Sigmoid colon (tissue), 6 donors: ENCODE measurements at regions not wholly inside any gene's neighbourhood (a gene's known extent, or its start where the extent isn't known, plus 50 kb on each side); places are given as distances from the start of the nearest gene placed in this dataset.
A peak's percentile ranks its signal among the peaks of the same experiment; 100 is the strongest.

Experiments used
- DNase-seq: peaks from one replicate; pipeline ENCODE4 v3.0.0-alpha.2; 2019
- H3K27ac ChIP-seq, 4 donors: fragments of 200-600 bp; sonication (generic); one replicate each; pipeline ENCODE4 v1.5.1; 2016 to 2019; ENCODE audit warnings: mild to moderate bottlenecking in 1 of 4
- H3K27me3 ChIP-seq, 3 donors: fragments of 200-600 bp; sonication (generic); one replicate each; pipeline ENCODE4 v1.5.1; 2019; ENCODE audit warnings: mild to moderate bottlenecking in 1 of 3
- H3K36me3 ChIP-seq, 4 donors: fragments of 200-600 bp; sonication (generic); one replicate each; pipeline ENCODE4 v1.5.1; 2016 to 2019
- H3K4me1 ChIP-seq, 4 donors: fragments of 200-600 bp; sonication (generic); one replicate each; pipeline ENCODE4 v1.5.1; 2017 to 2019
- H3K4me3 ChIP-seq, 4 donors: fragments of 200-600 bp; sonication (generic); one replicate each; pipeline ENCODE4 v1.5.1; 2017 to 2019; ENCODE audit warnings: mild to moderate bottlenecking in 2 of 4, moderate library complexity in 1 of 4
- H3K9me3 ChIP-seq, 4 donors: fragments of 200-600 bp in 3 of 4; sonication (generic) in 3 of 4; one replicate each; pipeline versions ENCODE4 v1.5.1 to v1.6.1; 2013 to 2019
- POLR2AphosphoS5 ChIP-seq, 4 donors: sonication (generic); formaldehyde crosslinking; IDR thresholded peaks; one replicate each; pipeline ENCODE4 v1.6.1; 2017; ENCODE audit warnings: antibody characterized with exemption in 4 of 4
- WGBS, 2 donors: extraction: QIAGEN DNeasy Blood & Tissue Kit; methylation state at CpG; one replicate each; pipeline ENCODE4 v1.1.7; 2013; 5-methylcytosine and 5-hydroxymethylcytosine counted together
- intact Hi-C: fragments of 100-400 bp; cut with DNase I; formaldehyde crosslinking; loops from one replicate; pipeline ENCODE4 v1.15.1; 2023
- TF ChIP-seq, protein P1 (sequence below), 4 experiments: fragments of 450-650 bp in 3 of 4; fragments of 200-600 bp in 1 of 4; IDR thresholded peaks; one replicate each; pipeline ENCODE4 v1.5.1; 2016 to 2019; ENCODE audit warnings: antibody characterized with exemption in 4 of 4, mild to moderate bottlenecking in 3 of 4, moderate library complexity in 2 of 4
- donor health status: healthy with polysubstance abuse.
- donor health status: healthy.

DNA sequence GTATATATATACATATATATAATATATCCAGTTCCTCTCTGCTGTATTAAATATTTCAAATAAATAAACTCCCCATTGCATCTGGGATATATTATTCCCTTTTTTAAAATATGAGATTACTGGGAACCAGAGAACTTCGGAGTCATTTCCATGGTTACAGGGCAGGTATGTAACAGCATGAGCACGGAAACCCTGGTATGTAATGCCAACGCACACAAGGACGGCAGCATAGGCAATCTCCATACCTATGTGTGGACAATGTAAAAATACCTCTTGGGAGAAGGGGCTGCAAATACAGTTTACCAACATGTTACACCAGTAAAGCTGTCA is 62.8 kb downstream of the NUDT10 start:
- peak overlapping the region in 2 of 4 donors; percentile 38 to 58 for H3K27ac ChIP-seq
- intact Hi-C loops = no loop called here
- 16 to 31% methylated on average over 4 of the region's 4 CpGs for WGBS, 2 donors

More for the DNA sequence above, 62.8 kb downstream of the NUDT10 start:
- no peaks in the 10 kb centered on the region for H3K9me3 ChIP-seq
- H3K27me3 ChIP-seq = no peaks in the 10 kb centered on the region
- H3K36me3 ChIP-seq = no peaks in the 10 kb centered on the region
- TF ChIP-seq, protein P1, sequence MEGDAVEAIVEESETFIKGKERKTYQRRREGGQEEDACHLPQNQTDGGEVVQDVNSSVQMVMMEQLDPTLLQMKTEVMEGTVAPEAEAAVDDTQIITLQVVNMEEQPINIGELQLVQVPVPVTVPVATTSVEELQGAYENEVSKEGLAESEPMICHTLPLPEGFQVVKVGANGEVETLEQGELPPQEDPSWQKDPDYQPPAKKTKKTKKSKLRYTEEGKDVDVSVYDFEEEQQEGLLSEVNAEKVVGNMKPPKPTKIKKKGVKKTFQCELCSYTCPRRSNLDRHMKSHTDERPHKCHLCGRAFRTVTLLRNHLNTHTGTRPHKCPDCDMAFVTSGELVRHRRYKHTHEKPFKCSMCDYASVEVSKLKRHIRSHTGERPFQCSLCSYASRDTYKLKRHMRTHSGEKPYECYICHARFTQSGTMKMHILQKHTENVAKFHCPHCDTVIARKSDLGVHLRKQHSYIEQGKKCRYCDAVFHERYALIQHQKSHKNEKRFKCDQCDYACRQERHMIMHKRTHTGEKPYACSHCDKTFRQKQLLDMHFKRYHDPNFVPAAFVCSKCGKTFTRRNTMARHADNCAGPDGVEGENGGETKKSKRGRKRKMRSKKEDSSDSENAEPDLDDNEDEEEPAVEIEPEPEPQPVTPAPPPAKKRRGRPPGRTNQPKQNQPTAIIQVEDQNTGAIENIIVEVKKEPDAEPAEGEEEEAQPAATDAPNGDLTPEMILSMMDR (IDR thresholded peaks at IDR 0.05) = no peak
- no peak for TF ChIP-seq POLR2AphosphoS5 (IDR thresholded peaks at IDR 0.05)
- H3K4me1 ChIP-seq = no peaks in the 10 kb centered on the region
- DNase-seq = no peak
- peak overlapping the region; percentile 31 to 55 (median 50) for H3K4me3 ChIP-seq
